Mucosa of descending colon (tissue), 3 donors: ENCODE measurements at regions not wholly inside any gene's neighbourhood (a gene's known extent, or its start where the extent isn't known, plus 50 kb on each side); places are given as distances from the start of the nearest gene placed in this dataset.

Experiments used
- ATAC-seq: fragments of 200-7000 bp; cut with Tn5 transposase; one replicate; pipeline ENCODE4 v1.9.1; 2020; ENCODE audit warnings: mild to moderate bottlenecking, moderate library complexity
- DNase-seq, 3 donors: peaks; one replicate each; pipeline ENCODE4 v3.0.0-alpha.2; 2020
- H3K36me3 ChIP-seq: fragments of 200-600 bp; one replicate; pipeline ENCODE4 v1.8.0; 2021; ENCODE audit warnings: low read depth, mild to moderate bottlenecking
- H3K4me1 ChIP-seq: fragments of 200-600 bp; one replicate; pipeline ENCODE4 v1.8.0; 2021; ENCODE audit warnings: low read depth, mild to moderate bottlenecking
- H3K4me3 ChIP-seq: fragments of 200-600 bp; one replicate; pipeline ENCODE4 v1.8.0; 2021; ENCODE audit warnings: mild to moderate bottlenecking
- H3K9me3 ChIP-seq: fragments of 200-600 bp; one replicate; pipeline ENCODE4 v1.8.0; 2021; ENCODE audit warnings: mild to moderate bottlenecking
- intact Hi-C, 2 donors: fragments of 100-400 bp; cut with DNase I in 1 of 2; cut with micrococcal nuclease in 1 of 2; formaldehyde crosslinking; loops; one replicate each; pipeline versions ENCODE4 v1.11.0 to v1.11.1; 2022; cut with DNase I, micrococcal nuclease
- TF ChIP-seq, protein P1 (sequence below): fragments of 200-600 bp; IDR thresholded peaks from one replicate; pipeline ENCODE4 v1.8.0; 2022; ENCODE audit warnings: antibody characterized with exemption, mild to moderate bottlenecking
- donor health status: DM: no; HTN: no; CAD: no; lungs with moderate emphysema.
- donor health status: DM: no; HTN: no; CAD: no.
- donor health status: DM: no; HTN: yes; CAD: no.

DNA sequence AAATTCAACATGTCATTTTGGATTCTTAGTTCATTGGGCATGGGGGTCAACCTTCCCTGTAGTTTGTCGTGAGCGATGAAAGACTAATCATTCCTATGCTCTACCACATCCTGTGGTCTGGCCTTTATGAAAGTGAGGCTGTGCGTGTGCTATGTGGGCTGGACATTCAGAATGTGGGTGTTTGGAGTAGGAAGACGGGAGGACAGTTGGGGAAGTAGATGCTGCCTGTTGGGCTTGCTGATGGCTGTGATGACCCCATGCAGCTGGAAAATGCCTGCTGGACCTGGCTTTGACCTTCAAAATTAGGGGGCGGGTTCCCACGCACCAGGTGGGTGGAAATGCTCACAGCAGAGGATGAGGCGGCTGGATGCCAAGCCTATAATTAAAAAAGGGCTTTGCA lies 90.9 kb upstream of the MKI67 start:
- TF ChIP-seq, protein P1, sequence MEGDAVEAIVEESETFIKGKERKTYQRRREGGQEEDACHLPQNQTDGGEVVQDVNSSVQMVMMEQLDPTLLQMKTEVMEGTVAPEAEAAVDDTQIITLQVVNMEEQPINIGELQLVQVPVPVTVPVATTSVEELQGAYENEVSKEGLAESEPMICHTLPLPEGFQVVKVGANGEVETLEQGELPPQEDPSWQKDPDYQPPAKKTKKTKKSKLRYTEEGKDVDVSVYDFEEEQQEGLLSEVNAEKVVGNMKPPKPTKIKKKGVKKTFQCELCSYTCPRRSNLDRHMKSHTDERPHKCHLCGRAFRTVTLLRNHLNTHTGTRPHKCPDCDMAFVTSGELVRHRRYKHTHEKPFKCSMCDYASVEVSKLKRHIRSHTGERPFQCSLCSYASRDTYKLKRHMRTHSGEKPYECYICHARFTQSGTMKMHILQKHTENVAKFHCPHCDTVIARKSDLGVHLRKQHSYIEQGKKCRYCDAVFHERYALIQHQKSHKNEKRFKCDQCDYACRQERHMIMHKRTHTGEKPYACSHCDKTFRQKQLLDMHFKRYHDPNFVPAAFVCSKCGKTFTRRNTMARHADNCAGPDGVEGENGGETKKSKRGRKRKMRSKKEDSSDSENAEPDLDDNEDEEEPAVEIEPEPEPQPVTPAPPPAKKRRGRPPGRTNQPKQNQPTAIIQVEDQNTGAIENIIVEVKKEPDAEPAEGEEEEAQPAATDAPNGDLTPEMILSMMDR: no peak
- intact Hi-C loops: no loop called here
- Histone ChIP-seq H3K36me3 (no peaks in the 10 kb centered on the region), H3K4me1 (peaks cover 1% of the 10 kb centered on the region), H3K9me3 (no peaks in the 10 kb centered on the region), H3K4me3 (no peak overlapping the region)
- DNase-seq: no peak
- no peak for ATAC-seq

DNA sequence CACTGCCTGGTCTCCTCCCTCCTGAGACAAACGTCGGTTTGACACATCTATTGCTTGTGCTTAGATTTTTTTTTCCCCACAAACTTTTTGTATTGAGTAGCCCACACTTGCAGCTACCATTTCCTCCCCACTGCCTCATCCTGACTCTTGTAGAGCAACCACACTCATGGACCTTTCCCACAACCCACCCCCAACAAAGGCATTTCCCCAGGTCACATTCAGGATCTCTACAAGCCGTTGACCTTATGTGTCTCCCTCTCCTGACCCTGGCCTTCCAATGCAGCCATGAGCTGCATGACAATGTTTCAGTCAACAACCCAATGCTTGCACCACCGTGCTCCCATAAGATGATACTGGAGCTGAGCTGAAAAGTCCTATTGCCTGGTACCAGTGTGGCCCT lies 91.9 kb upstream of the MKI67 start:
- H3K9me3 ChIP-seq: no peaks in the 10 kb centered on the region
- no peaks in the 10 kb centered on the region for H3K4me1 ChIP-seq
- no peak overlapping the region for H3K4me3 ChIP-seq
- ATAC-seq (no peak), DNase-seq (no peak)
- intact Hi-C loops: no loop called here
- H3K36me3 ChIP-seq: no peaks in the 10 kb centered on the region
- TF ChIP-seq, protein P1: no peak

DNA sequence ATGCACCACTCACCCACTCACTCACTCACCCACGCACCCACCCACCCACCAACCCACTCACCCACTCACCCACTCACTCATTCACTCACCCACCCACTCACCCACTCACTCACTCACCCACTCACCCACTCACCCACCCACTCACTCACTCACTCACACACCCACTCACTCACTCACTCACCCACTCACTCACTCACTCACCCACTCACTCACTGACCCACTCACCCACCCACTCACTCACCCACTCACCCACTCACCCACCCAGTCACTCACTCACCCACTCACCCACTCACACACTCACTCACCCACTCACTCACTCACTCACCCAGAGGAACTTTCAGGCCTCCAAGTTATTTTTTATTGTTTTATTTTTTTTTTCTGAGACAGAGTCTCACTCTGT lies 93.1 kb upstream of the MKI67 start:
- intact Hi-C loops: no loop called here
- Histone ChIP-seq H3K4me3 (no peak overlapping the region), H3K4me1 (no peaks in the 10 kb centered on the region), H3K9me3 (no peaks in the 10 kb centered on the region), H3K36me3 (no peaks in the 10 kb centered on the region)
- DNase-seq: no peak
- no peak for ATAC-seq
- TF ChIP-seq, protein P1: no peak

DNA sequence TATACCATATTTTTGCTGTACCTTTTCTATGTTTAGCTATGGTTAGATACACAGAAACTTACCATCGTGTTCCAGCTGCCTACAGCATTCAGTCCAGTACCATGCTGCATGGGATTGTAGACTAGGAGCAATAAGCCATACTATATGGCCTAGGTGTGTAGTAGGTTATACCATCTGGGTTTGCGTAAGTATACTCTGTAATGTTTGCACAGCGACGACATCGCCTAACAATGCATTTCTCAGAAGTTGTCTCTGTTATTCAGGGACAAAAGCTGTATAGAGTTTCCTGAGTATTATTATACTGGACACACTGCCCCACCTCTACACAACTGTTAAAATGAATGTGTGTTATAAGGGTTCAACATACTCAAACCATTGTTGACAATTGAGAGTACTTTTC lies 93.8 kb upstream of the MKI67 start:
- peak in 1 of 3 donors; percentile 60 for DNase-seq
- intact Hi-C loops: no loop called here
- H3K9me3 ChIP-seq: no peaks in the 10 kb centered on the region
- no peaks in the 10 kb centered on the region for H3K36me3 ChIP-seq
- H3K4me3 ChIP-seq: no peak overlapping the region
- TF ChIP-seq, protein P1: no peak
- H3K4me1 ChIP-seq: no peaks in the 10 kb centered on the region
- ATAC-seq: peak; percentile 97

DNA sequence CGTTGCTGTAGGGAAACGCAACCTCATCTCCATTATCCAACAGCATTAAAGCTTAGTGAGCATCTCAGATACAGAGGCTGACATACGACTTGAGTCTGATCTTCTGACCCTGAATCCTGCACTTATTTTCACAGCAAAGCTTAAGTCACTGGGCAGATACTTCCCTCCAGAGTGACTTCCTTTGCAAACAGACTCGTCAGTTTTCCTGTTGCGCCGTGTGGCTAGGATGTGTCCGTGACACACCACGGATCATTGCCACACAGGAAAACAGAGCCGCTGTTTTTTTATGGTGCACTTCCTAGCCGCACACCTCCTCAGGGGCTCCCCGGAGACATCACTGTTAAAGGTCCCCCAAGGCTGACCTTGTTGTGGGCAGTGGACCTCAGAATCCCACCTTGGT lies 94.9 kb upstream of the MKI67 start:
- no peak for DNase-seq
- Histone ChIP-seq H3K4me3 (no peak overlapping the region), H3K4me1 (no peaks in the 10 kb centered on the region), H3K9me3 (no peaks in the 10 kb centered on the region), H3K36me3 (no peaks in the 10 kb centered on the region)
- ATAC-seq: no peak
- TF ChIP-seq, protein P1: no peak
- intact Hi-C loops: no loop called here

DNA sequence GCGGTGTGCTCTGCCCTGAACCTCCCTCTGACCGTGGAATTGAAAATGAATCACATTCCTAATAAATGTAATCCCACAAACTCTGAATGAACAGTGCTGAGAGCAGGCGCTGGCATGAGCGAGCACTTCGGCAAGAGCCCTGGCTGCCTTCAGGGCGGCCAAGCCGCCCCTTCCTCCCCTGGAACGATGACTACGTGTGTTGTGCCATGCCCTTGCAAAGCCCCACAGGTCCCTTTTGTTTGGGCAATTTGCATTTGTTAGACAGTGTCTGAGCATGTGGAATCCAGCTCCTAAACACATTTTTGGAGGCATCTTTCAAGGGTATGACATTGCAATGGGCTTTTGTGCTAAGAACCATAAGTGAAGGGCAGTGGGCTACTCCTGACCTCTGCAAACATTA lies 95.6 kb upstream of the MKI67 start:
- DNase-seq: no peak
- Histone ChIP-seq H3K4me3 (no peak overlapping the region), H3K9me3 (no peaks in the 10 kb centered on the region), H3K36me3 (no peaks in the 10 kb centered on the region), H3K4me1 (no peaks in the 10 kb centered on the region)
- TF ChIP-seq, protein P1: no peak
- intact Hi-C loops: no loop called here
- no peak for ATAC-seq
